Ishikawa (cell line): ENCODE measurements at regions not wholly inside any gene's neighbourhood (a gene's known extent, or its start where the extent isn't known, plus 50 kb on each side); places are given as distances from the start of the nearest gene placed in this dataset.

Experiments used
- CEBPB ChIP-seq: IDR thresholded peaks from 2 replicates; pipeline ENCODE4 v1.6.1; 2012
- CREB1 ChIP-seq: IDR thresholded peaks from 2 replicates; pipeline ENCODE4 v1.6.1; 2012; ENCODE audit warnings: low read depth
- EGR1 ChIP-seq: IDR thresholded peaks from 2 replicates; pipeline ENCODE4 v1.6.1; 2012
- EP300 ChIP-seq: IDR thresholded peaks from 2 replicates; pipeline ENCODE4 v1.6.1; 2012; ENCODE audit warnings: borderline replicate concordance
- FOXM1 ChIP-seq: IDR thresholded peaks from 2 replicates; pipeline ENCODE4 v1.6.1; 2012; ENCODE audit warnings: low read depth, borderline replicate concordance
- NFIC ChIP-seq: IDR thresholded peaks from 2 replicates; pipeline ENCODE4 v1.6.1; 2012
- RAD21 ChIP-seq: IDR thresholded peaks from 2 replicates; pipeline ENCODE4 v1.6.1; 2012; ENCODE audit warnings: low read depth
- REST ChIP-seq: IDR thresholded peaks from 2 replicates; pipeline ENCODE4 v1.6.1; 2012; ENCODE audit warnings: low read depth, mild to moderate bottlenecking
- TAF1 ChIP-seq: IDR thresholded peaks from 2 replicates; pipeline ENCODE4 v1.6.1; 2012; ENCODE audit warnings: low read depth, mild to moderate bottlenecking
- TCF12 ChIP-seq: IDR thresholded peaks from 2 replicates; pipeline ENCODE4 v1.6.1; 2012; ENCODE audit warnings: low read depth
- TEAD4 ChIP-seq: IDR thresholded peaks from 2 replicates; pipeline ENCODE4 v1.6.1; 2012
- YY1 ChIP-seq: IDR thresholded peaks from 2 replicates; pipeline ENCODE4 v1.6.1; 2012; ENCODE audit warnings: low read depth
- ZBTB7A ChIP-seq: IDR thresholded peaks from 2 replicates; pipeline ENCODE4 v1.6.1; 2012; ENCODE audit warnings: low read depth
- TF ChIP-seq, protein P1 (sequence below): IDR thresholded peaks from 2 replicates; pipeline ENCODE4 v1.6.1; 2012
- TF ChIP-seq, protein P2 (sequence below): IDR thresholded peaks from 2 replicates; pipeline ENCODE4 v1.6.1; 2012

GRCh38 chr9:107172160-107172978 lies 110.7 kb upstream of the RAD23B start:
- no peak for TF ChIP-seq ZBTB7A
- TF ChIP-seq RAD21 = peak; percentile 90
- no peak for TF ChIP-seq TAF1

DNA sequence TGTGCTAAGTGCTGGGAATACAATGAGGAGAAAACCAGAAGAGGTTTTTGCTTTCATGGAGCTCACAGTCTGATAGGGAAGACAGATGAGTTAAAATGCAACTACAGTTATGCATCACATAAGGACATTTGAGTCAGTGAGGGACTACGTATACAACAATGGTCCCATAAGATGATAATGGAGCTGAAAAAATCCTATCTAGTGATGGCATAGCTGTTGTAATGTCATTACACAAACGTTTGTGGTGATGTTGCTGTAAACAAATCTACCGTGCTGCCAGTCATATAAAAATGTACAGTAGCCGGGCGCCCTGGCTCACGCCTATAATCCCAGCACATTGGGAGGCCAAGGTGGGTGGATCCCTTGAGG lies 110.1 kb upstream of the RAD23B start:
- TF ChIP-seq TEAD4 (no peak), REST (no peak), CEBPB (no peak)
- TF ChIP-seq, protein P1, sequence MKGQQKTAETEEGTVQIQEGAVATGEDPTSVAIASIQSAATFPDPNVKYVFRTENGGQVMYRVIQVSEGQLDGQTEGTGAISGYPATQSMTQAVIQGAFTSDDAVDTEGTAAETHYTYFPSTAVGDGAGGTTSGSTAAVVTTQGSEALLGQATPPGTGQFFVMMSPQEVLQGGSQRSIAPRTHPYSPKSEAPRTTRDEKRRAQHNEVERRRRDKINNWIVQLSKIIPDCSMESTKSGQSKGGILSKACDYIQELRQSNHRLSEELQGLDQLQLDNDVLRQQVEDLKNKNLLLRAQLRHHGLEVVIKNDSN = no peak

GRCh38 chr9:107173422-107174180 lies 109.5 kb upstream of the RAD23B start:
- TF ChIP-seq CEBPB (no peak), NFIC (no peak), TEAD4 (no peak), CREB1 (no peak), EGR1 (no peak), RAD21 (no peak), EP300 (no peak), REST (no peak), FOXM1 (no peak), TAF1 (no peak)
- TF ChIP-seq, protein P1 = no peak
- TF ChIP-seq, protein P2, sequence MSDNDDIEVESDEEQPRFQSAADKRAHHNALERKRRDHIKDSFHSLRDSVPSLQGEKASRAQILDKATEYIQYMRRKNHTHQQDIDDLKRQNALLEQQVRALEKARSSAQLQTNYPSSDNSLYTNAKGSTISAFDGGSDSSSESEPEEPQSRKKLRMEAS = no peak

- no peak for TF ChIP-seq EGR1
- TF ChIP-seq, protein P1 = no peak
- TF ChIP-seq TEAD4 = no peak
- no peak for TF ChIP-seq TAF1
Observed at GRCh38 chr9:107174441-107174840, 108.6 kb upstream of the RAD23B start.

GRCh38 chr9:107175041-107175440 lies 108.0 kb upstream of the RAD23B start:
- TF ChIP-seq TCF12 = no peak

DNA sequence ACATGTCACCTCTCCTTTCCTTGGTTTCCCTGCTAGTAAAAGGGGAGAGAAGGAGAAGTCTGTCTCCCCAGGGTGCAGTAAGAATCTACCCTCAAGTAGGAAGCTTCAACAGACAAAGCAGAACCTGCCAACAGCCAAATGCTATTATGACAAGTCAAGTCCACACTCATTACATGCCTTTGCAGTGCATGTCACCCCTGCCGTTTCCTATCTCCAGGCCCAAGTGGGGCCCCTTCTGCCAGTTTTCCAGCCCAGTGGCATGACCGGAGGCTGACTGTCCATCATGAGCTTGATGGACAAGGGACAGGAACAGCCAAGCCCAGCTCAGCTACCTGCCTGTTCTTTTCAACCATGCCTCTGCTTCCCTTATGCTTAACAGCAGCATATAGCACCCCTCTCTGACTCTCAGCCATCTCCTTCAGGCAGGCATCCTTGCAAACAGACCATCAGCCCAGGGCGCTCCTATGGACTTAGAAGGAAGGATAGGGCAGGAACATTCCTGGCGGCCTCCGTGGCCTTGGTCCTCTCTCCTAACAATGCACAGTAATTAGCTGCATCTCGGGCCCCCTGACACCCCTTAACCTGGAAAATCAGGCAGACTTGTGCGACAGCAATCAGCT lies 107.2 kb upstream of the RAD23B start:
- TF ChIP-seq, protein P1 = no peak
- TF ChIP-seq EP300 (no peak), TEAD4 (no peak), YY1 (no peak), ZBTB7A (no peak), RAD21 (no peak)
- TF ChIP-seq, protein P2 = no peak
